ENCODE measurements at regions not wholly inside any gene's neighbourhood (a gene's known extent, or its start where the extent isn't known, plus 50 kb on each side); places are given as distances from the start of the nearest gene placed in this dataset.

DNA sequence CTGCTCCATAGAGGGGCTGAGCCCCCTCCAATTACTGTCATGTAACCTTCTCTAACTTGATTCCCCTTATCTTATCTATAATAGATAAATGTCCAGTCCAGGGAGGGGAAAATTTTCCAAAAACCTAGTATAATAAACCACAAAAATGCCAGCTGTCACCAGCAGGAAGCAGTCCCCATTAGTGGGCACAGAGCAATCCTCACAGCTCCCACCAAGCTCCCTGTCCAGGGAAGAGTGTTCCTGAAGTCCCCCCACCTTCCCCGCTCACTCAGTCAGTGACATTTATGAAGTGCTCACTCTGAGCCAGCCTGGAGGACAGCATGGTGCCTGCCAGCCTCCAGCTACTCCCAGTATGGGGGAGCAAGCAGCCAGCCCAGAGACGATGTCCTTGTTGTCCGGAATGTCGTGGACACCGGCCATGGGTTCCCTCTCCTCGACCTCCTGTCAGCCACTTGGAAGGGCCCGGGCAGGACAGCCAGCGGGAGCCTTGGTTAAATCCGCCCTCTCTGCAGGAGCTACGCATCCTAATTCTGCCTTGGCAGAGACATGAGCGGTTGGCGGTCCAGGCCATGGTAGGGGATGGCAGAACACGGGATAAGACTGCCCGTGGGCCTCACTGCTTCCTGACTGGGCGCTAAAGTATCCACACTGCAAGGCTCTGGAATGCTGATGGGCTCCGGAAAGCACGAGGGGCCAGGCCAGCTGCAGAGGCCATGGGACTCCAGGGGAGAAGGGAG lies 102.0 kb upstream of the CDH5 start:
- H3K4me3 ChIP-seq: no peak overlapping the region
- no peak for TF ChIP-seq Cebpa-rat (IDR thresholded peaks at IDR 0.05)
- no peaks in the 10 kb centered on the region for H4K20me1 ChIP-seq
- H3K36me3 ChIP-seq: no peaks in the 10 kb centered on the region
- H3K27me3 ChIP-seq: no peaks in the 10 kb centered on the region
- H3K9me3 ChIP-seq (replicated peaks in 1 of 11): no peaks in the 10 kb centered on the region
- peak overlapping the region in 10 of 11 experiments; percentile 12 to 88 (median 84); a peak in 19 of 22 replicates for H3K27ac ChIP-seq
- peak overlapping the region in 8 of 11 experiments; percentile 4 to 77 (median 62); a peak in 7 of 22 replicates for H3K9ac ChIP-seq
- H3K4me2 ChIP-seq: peak overlapping the region; percentile 22 to 94 (median 91)
- peaks cover 81 to 100% (median 100%) of the 10 kb centered on the region in 10 experiments for H3K4me1 ChIP-seq

DNA sequence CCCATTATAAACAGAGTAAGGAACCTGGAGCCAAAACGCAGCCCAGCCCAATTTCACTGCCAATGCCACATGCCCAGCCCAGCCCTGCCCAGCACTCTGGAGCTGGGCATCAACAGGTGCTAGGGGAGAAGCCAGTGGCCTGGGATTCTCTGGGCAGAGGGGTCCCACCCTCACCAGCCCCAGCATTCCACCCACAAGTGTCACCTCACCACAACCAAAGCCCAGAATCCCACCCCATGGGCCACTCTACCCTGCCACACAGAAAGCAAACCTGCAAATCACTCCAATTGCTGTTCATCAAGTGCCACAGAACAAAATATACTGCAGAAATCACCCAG lies 102.5 kb upstream of the CDH5 start:
- Histone ChIP-seq H3K4me2 (peak overlapping the region; percentile 22 to 94 (median 91); a peak in 21 of 22 replicates), H3K9ac (peak overlapping the region in 9 of 11 experiments; percentile 20 to 77 (median 57); a peak in 11 of 22 replicates), H3K27ac (peak overlapping the region in 10 of 11 experiments; percentile 12 to 88 (median 84); a peak in 18 of 22 replicates), H4K20me1 (no peaks in the 10 kb centered on the region), H3K4me3 (no peak overlapping the region), H3K27me3 (no peaks in the 10 kb centered on the region), H3K9me3 (replicated peaks in 1 of 11) (no peaks in the 10 kb centered on the region), H3K4me1 (peaks cover 81 to 100% (median 100%) of the 10 kb centered on the region in 10 experiments), H3K36me3 (no peaks in the 10 kb centered on the region)
- no peak for TF ChIP-seq Cebpa-rat (IDR thresholded peaks at IDR 0.05)

DNA sequence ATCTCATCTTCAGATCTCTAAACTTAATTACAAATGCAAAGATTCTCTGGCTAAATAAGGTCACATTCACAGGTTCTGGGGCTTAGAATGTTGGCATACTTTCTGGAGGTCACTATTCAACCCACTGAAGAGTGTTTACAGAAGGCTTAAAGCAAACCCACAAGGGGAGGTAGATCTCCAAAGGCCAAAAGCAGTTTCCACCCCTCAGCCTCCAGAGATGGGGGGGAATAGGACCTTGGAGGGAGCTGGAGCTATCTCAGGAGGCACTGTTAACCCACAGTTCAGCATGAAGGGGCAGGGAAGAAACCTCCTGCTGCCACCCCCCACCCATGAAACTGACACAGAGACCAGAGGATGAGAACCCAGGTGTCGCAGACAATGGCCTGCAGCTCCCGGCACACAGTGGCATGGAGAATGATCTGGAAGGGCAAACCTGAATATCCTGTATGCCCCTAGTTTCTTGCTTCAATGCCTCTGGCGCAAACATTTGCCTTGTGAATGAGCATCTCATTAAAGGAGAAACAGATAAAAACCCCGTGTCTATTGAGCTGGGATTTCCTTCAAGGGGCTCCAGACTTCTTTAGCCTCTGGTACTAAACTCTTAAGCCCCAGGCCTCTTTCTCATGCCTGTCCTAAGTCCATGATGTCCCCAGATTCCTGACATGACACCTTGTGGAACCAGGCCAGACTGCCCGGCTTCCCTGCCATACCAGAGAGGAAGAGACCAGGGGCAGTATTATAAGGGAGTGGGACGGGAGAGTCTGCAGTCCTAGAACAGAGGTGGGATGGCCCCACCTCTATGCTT lies 103.1 kb upstream of the CDH5 start:
- H3K27me3 ChIP-seq: no peaks in the 10 kb centered on the region
- H3K27ac ChIP-seq: peak overlapping the region in 10 of 11 experiments; percentile 12 to 88 (median 84); a peak in 19 of 22 replicates
- H3K9me3 ChIP-seq (replicated peaks in 1 of 11): no peaks in the 10 kb centered on the region
- no peaks in the 10 kb centered on the region for H3K36me3 ChIP-seq
- H3K4me2 ChIP-seq: peak overlapping the region; percentile 54 to 94 (median 91)
- TF ChIP-seq Cebpa-rat (IDR thresholded peaks at IDR 0.05): no peak
- H3K9ac ChIP-seq: peak overlapping the region in 9 of 11 experiments; percentile 20 to 77 (median 57); a peak in 16 of 22 replicates
- no peaks in the 10 kb centered on the region for H4K20me1 ChIP-seq
- H3K4me3 ChIP-seq: no peak overlapping the region
- H3K4me1 ChIP-seq: peaks cover 79 to 100% (median 99%) of the 10 kb centered on the region in 10 experiments

DNA sequence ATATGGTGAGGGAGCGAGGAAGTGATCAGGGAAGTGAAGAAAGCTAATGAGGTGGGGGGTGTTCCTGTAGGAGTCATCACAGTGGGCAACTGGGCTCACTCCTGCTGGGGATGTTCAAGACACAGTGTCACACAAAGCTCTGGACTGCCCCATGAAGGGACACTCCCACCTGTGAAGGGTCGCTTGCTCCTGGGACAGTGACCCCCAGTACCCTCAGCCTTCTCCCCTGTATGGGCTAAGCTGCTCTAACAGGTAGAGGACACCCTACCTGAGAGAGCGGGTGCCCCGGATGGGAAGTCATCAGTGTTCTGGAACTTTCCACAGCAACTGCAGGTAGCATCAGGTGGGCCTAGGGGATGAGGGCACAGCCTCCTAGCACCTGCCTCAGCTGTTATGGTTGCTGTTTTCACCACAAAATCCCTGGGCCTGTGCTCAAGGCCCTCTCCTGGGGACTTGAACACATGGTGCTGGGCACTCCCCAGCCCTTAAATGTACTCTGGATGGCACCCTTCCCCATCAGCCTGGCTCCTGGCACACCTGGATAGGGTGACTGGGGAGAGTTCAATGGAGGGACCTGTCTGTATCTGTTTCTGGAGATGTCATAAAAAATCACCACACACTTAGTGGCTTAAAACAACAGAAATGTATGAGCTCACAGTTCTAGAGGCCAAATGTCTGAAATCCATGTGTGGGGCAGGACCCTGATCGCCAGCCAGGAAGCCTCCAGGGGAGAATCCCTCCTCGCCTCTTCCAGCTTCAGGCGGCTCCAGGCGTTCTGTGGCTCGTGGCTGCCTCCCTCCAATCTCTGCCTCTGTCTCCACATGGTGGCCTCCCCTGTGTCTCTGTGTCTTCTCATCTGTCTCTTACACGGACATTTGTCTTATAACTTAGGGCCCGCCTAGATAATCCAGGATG lies 104.0 kb upstream of the CDH5 start:
- Histone ChIP-seq H3K4me1 (peaks cover 72 to 92% (median 90%) of the 10 kb centered on the region in 10 experiments), H3K4me2 (peak overlapping the region; percentile 54 to 94 (median 91)), H3K36me3 (no peaks in the 10 kb centered on the region), H3K27ac (peak overlapping the region in 9 of 11 experiments; percentile 61 to 88 (median 84); a peak in 19 of 22 replicates), H4K20me1 (no peaks in the 10 kb centered on the region), H3K4me3 (no peak overlapping the region), H3K9me3 (replicated peaks in 1 of 11) (no peaks in the 10 kb centered on the region), H3K27me3 (no peaks in the 10 kb centered on the region), H3K9ac (peak overlapping the region in 9 of 11 experiments; percentile 16 to 77 (median 57); a peak in 15 of 22 replicates)
- TF ChIP-seq Cebpa-rat (IDR thresholded peaks at IDR 0.05): no peak

DNA sequence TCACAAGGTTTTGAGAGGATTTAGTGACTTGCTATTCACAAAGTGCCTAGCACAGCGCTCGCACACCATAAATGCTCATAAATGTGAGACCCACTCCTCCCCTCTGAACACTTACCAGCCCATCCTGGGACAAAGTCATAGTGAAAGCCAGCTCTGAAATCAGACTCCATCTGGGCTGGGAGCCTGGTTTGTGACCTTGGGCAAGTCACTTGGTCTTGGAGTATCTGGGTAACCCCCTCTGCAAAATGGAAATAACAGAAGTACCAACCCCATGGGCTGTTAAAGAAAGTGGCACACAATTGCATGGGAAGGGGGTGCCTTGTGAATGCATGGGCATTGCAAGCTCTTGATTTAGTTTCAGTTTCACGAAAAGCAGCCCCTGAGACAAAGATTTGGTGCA lies 104.7 kb upstream of the CDH5 start:
- H4K20me1 ChIP-seq: no peaks in the 10 kb centered on the region
- peak overlapping the region; percentile 54 to 94 (median 91) for H3K4me2 ChIP-seq
- 0 out of 20 replicates have a peak overlapping the region, but pooled peaks of 1 of the 10 experiments have one; percentile 30 for H3K4me3 ChIP-seq
- peak overlapping the region in 9 of 11 experiments; percentile 61 to 88 (median 84); a peak in 17 of 22 replicates for H3K27ac ChIP-seq
- no peaks in the 10 kb centered on the region for H3K9me3 ChIP-seq (replicated peaks in 1 of 11)
- peaks cover 65 to 88% (median 84%) of the 10 kb centered on the region in 10 experiments for H3K4me1 ChIP-seq
- peak overlapping the region in 7 of 11 experiments; percentile 42 to 77 (median 63); a peak in 11 of 22 replicates for H3K9ac ChIP-seq
- no peaks in the 10 kb centered on the region for H3K36me3 ChIP-seq
- no peaks in the 10 kb centered on the region for H3K27me3 ChIP-seq
- TF ChIP-seq Cebpa-rat (IDR thresholded peaks at IDR 0.05): no peak

DNA sequence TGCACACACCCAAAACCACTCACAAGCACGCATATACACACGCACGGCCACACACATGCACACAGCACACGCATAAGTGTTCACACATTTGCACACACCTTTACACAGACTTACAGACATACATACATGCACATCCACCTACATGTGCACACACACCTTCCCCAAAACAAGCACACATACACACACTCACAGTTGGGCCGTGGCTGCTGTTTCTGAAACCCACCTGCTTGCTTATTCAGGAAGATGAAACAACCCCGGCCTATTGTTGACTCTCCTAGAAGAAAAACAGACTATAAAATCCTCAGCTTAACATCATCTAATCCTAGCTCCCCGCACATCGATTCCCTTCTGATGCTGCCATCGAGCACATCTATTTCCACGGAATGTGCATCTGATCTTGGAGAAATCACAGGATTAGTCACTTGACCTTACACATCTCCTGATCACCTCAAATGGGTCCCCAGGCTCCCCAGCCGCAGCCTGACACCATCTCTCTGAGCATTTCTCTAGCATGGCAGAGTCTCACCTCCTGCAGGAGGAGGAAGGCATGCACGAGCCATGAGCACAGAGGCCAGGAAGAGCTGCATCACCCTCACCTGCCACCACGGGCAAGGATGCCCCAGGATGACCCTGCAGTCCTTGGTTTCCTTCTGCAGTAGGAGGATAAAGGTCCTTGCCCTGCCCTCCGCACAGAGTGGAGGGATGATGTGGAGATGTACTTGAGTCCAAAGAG lies 105.8 kb upstream of the CDH5 start:
- Histone ChIP-seq H3K27ac (peak overlapping the region in 8 of 11 experiments; percentile 69 to 88 (median 84); a peak in 15 of 22 replicates), H3K4me1 (peaks cover 53 to 86% (median 77%) of the 10 kb centered on the region in 10 experiments), H3K4me2 (peak overlapping the region in 10 of 11 experiments; percentile 79 to 94 (median 91); a peak in 19 of 22 replicates), H4K20me1 (no peaks in the 10 kb centered on the region), H3K4me3 (peak overlapping the region in 4 of 10 experiments; percentile 1 to 45 (median 16); a peak in 4 of 20 replicates), H3K27me3 (no peaks in the 10 kb centered on the region), H3K36me3 (no peaks in the 10 kb centered on the region), H3K9me3 (replicated peaks in 1 of 11) (no peaks in the 10 kb centered on the region), H3K9ac (peak overlapping the region in 7 of 11 experiments; percentile 42 to 77 (median 63); a peak in 11 of 22 replicates)
- no peak for TF ChIP-seq Cebpa-rat (IDR thresholded peaks at IDR 0.05)

DNA sequence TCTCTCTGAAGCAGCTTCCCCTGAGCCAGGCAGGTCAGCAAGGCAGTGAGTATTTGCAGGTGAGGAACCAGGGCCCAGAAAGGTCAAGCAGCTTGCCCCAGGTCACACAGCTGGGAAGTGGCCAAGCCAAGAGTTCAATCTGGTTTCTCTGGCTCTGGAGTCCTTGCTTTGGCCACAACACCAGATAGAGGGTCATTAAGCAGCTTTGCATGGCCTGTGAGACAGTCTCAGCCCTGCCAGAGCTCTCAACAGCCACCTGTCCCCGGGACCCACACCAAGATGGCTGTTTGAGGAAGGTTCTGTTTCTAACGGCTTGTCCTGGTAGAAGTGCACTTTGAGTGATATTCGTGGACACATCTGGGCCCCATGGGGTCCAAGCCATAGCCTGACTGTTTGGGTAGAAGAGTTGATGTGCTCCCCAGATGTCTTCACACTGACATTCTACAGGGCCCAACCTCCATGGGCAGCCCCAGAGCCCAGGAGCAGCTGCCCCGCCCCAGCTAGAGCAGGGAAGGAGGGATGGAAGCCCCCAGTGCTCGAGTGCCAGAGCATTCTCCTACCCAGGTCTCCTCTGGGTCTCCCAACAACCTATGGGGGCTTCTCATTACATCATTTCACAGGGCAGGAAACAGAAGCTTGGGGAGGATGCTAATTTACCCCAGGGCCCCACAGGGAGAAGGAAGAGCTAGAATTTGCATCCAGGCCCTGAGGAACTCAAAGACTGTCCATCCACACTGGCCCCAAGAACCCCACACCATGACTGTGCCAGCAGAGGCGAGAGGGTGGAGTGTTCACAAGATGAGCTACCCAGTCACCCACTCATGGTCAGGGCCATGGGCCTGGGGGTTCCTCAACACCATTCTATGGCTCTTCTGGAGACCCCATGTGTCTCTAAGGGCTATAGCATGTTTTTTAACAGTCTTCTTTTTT lies 107.3 kb upstream of the CDH5 start:
- Histone ChIP-seq H3K4me3 (no peak overlapping the region; a peak in 1 of 20 replicates), H3K36me3 (no peaks in the 10 kb centered on the region)
- TF ChIP-seq Cebpa-rat (IDR thresholded peaks at IDR 0.05): no peak

More for the DNA sequence above, 107.3 kb upstream of the CDH5 start:
- no peaks in the 10 kb centered on the region for H4K20me1 ChIP-seq
- peak overlapping the region; percentile 43 to 94 (median 91); a peak in 21 of 22 replicates for H3K4me2 ChIP-seq
- H3K9ac ChIP-seq: peak overlapping the region in 1 of 11 experiments; percentile 20; a peak in 1 of 22 replicates
- H3K27ac ChIP-seq: peak overlapping the region in 9 of 11 experiments; percentile 6 to 87 (median 45); a peak in 16 of 22 replicates
- peaks cover 38 to 86% (median 76%) of the 10 kb centered on the region in 10 experiments for H3K4me1 ChIP-seq
- no peaks in the 10 kb centered on the region for H3K27me3 ChIP-seq
- no peaks in the 10 kb centered on the region for H3K9me3 ChIP-seq (replicated peaks in 1 of 11)

Measured in BLaER1 treated with 17β-estradiol and CSF1 and Interleukin-3, amounts not matched to agents 10 nM and 100 nM (cell line).